HepG2 (cell line): ENCODE measurements at regions not wholly inside any gene's neighbourhood (a gene's known extent, or its start where the extent isn't known, plus 50 kb on each side); places are given as distances from the start of the nearest gene placed in this dataset.

Experiments
- HNF1A ChIP-seq, 2 experiments: sonication (generic) in 1 of 2; formaldehyde crosslinking in 1 of 2; IDR thresholded peaks; 2 replicates each; pipeline versions ENCODE4 v1.4.0 to v1.6.1; 2016 to 2020; ENCODE audit warnings: borderline replicate concordance in 1 of 2, low read depth in 1 of 2, mild to moderate bottlenecking in 1 of 2, missing genetic modification reagents in 1 of 2
- HNF4G ChIP-seq, 2 experiments: sonication (generic) in 1 of 2; formaldehyde crosslinking in 1 of 2; IDR thresholded peaks; 2 replicates each; pipeline versions ENCODE4 v1.4.0 to v1.6.1; 2011 to 2020; ENCODE audit warnings: borderline replicate concordance in 2 of 2, low read depth in 2 of 2, mild to moderate bottlenecking in 2 of 2, low read length in 1 of 2, missing genetic modification reagents in 1 of 2, moderate library complexity in 1 of 2
- MAF1 ChIP-seq: sonication (generic); formaldehyde crosslinking; IDR thresholded peaks from 2 replicates; pipeline ENCODE4 v1.5.0; 2020; ENCODE audit warnings: missing genetic modification reagents, borderline replicate concordance
- MXD1 ChIP-seq: sonication (generic); formaldehyde crosslinking; IDR thresholded peaks from 2 replicates; pipeline ENCODE4 v1.4.0; 2020; ENCODE audit warnings: mild to moderate bottlenecking, missing genetic modification reagents
- NCOA2 ChIP-seq: sonication (generic); formaldehyde crosslinking; IDR thresholded peaks from 2 replicates; pipeline ENCODE4 v1.8.0; 2022; ENCODE audit warnings: inconsistent platforms
- NONO ChIP-seq, 2 experiments: fragments of 450-650 bp in 1 of 2; sonication (generic) in 1 of 2; formaldehyde crosslinking in 1 of 2; IDR thresholded peaks in 1 of 2; conservative IDR thresholded peaks in 1 of 2; 2 replicates each; pipeline versions ENCODE4 v1.6.1 to v1.8.0; 2017 to 2022; ENCODE audit warnings: mild to moderate bottlenecking in 1 of 2, missing genetic modification reagents in 1 of 2, moderate library complexity in 1 of 2
- PITX1 ChIP-seq: sonication (generic); formaldehyde crosslinking; IDR thresholded peaks from 2 replicates; pipeline ENCODE4 v1.5.1; 2020; ENCODE audit warnings: mild to moderate bottlenecking, missing genetic modification reagents
- RAD21 ChIP-seq: fragments of 450-650 bp; formaldehyde crosslinking; IDR thresholded peaks from 2 replicates; pipeline ENCODE4 v1.5.0; 2020; ENCODE audit warnings: mild to moderate bottlenecking
- SETDB1 ChIP-seq: sonication (generic); formaldehyde crosslinking; IDR thresholded peaks from 2 replicates; pipeline ENCODE4 v1.5.1; 2020; ENCODE audit warnings: missing genetic modification reagents, mild to moderate bottlenecking, borderline replicate concordance
- SKIL ChIP-seq: sonication (generic); formaldehyde crosslinking; IDR thresholded peaks from 2 replicates; pipeline ENCODE4 v1.8.0; 2022; ENCODE audit warnings: missing genetic modification reagents, mild to moderate bottlenecking, moderate library complexity, borderline replicate concordance
- STAG1 ChIP-seq: sonication (generic); formaldehyde crosslinking; IDR thresholded peaks from 2 replicates; pipeline ENCODE4 v1.4.0; 2020; ENCODE audit warnings: missing genetic modification reagents
- ZKSCAN8 ChIP-seq: IDR thresholded peaks from 2 replicates; pipeline ENCODE4 v1.6.1; 2016; ENCODE audit warnings: borderline replicate concordance, missing genetic modification reagents, missing compliant biosample characterization
- ZNF10 ChIP-seq: sonication (generic); formaldehyde crosslinking; IDR thresholded peaks from 2 replicates; pipeline ENCODE4 v1.4.0; 2020; ENCODE audit warnings: mild to moderate bottlenecking, low read depth, missing genetic modification reagents, borderline replicate concordance
- TF ChIP-seq, protein P1 (sequence below): sonication (generic); formaldehyde crosslinking; IDR thresholded peaks from 2 replicates; pipeline ENCODE4 v1.8.1; 2022; ENCODE audit warnings: mild to moderate bottlenecking, missing genetic modification reagents
- TF ChIP-seq, protein P2 (sequence below): fragments of 450-650 bp; IDR thresholded peaks from 2 replicates; pipeline ENCODE4 v1.6.1; 2017; ENCODE audit warnings: mild to moderate bottlenecking

DNA sequence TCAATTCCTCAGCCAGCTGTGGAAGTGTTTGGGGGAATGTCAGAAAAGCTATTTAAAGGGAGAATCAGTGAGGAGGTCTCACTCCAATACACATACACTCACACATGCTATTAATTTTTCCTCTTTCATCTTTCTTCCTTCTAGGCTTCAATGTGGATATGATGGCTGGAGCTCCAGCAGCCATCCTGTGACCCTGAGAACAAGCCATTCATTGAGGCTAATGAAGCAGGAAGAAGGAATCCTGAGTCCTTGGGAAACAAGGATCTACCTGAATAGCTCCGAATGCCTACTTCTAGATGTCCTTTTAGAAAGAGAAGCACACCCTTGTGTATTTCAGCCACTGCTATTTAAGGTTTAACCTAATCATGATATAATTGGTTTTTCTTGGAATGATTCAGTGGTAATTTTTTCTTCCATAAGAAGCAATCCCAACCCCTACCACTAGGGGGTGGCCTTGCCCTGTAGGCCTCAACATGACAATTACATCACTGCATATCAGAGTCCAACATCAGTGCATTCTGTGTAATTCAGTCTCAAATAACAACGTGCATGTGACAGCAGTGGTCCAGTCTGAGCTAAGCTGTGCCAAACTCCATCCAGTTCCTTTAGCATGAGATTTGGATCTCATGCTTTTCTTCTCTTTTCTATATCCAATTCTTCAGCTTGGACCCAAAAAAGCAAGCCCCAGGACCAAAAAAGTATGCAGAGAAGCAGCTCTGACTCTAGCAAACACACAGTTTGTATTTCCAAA lies 85.3 kb upstream of the ANKRD1 start (continued):
- TF ChIP-seq STAG1 (CRISPR knock-in tag): peak; percentile 90
- peak; percentile 73; the same call in 1 of the 2 replicates for TF ChIP-seq RAD21 (CRISPR knock-in tag)
- TF ChIP-seq, protein P1, sequence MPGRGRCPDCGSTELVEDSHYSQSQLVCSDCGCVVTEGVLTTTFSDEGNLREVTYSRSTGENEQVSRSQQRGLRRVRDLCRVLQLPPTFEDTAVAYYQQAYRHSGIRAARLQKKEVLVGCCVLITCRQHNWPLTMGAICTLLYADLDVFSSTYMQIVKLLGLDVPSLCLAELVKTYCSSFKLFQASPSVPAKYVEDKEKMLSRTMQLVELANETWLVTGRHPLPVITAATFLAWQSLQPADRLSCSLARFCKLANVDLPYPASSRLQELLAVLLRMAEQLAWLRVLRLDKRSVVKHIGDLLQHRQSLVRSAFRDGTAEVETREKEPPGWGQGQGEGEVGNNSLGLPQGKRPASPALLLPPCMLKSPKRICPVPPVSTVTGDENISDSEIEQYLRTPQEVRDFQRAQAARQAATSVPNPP (CRISPR knock-in tag): no peak
- no peak for TF ChIP-seq ZNF10 (CRISPR knock-in tag)
- TF ChIP-seq PITX1 (CRISPR knock-in tag): no peak
- TF ChIP-seq ZKSCAN8 (CRISPR knock-in tag): no peak
- TF ChIP-seq SETDB1: no peak
- TF ChIP-seq, protein P2, sequence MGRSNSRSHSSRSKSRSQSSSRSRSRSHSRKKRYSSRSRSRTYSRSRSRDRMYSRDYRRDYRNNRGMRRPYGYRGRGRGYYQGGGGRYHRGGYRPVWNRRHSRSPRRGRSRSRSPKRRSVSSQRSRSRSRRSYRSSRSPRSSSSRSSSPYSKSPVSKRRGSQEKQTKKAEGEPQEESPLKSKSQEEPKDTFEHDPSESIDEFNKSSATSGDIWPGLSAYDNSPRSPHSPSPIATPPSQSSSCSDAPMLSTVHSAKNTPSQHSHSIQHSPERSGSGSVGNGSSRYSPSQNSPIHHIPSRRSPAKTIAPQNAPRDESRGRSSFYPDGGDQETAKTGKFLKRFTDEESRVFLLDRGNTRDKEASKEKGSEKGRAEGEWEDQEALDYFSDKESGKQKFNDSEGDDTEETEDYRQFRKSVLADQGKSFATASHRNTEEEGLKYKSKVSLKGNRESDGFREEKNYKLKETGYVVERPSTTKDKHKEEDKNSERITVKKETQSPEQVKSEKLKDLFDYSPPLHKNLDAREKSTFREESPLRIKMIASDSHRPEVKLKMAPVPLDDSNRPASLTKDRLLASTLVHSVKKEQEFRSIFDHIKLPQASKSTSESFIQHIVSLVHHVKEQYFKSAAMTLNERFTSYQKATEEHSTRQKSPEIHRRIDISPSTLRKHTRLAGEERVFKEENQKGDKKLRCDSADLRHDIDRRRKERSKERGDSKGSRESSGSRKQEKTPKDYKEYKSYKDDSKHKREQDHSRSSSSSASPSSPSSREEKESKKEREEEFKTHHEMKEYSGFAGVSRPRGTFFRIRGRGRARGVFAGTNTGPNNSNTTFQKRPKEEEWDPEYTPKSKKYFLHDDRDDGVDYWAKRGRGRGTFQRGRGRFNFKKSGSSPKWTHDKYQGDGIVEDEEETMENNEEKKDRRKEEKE: no peak
- peak; percentile 89 for TF ChIP-seq HNF4G (IDR thresholded peaks at IDR 0.05; ENCODE audit: borderline replicate concordance, low read depth, low read length)
- no peak for TF ChIP-seq HNF4G (CRISPR knock-in tag; IDR thresholded peaks at IDR 0.05; ENCODE audit: borderline replicate concordance, low read depth)
- TF ChIP-seq NONO (IDR thresholded peaks at IDR 0.05): no peak
- TF ChIP-seq NONO (CRISPR knock-in tag; conservative IDR thresholded peaks at IDR 0.05): no peak
- TF ChIP-seq SKIL (CRISPR knock-in tag): no peak
- no peak for TF ChIP-seq MAF1 (CRISPR knock-in tag)
- TF ChIP-seq HNF1A (IDR thresholded peaks at IDR 0.05; ENCODE audit: low read depth): no peak
- TF ChIP-seq HNF1A (CRISPR knock-in tag; IDR thresholded peaks at IDR 0.05; ENCODE audit: borderline replicate concordance): no peak
- TF ChIP-seq NCOA2 (CRISPR knock-in tag): no peak
- TF ChIP-seq MXD1 (CRISPR knock-in tag): no peak
